ENCODE measurements at regions not wholly inside any gene's neighbourhood (a gene's known extent, or its start where the extent isn't known, plus 50 kb on each side); places are given as distances from the start of the nearest gene placed in this dataset.

DNA sequence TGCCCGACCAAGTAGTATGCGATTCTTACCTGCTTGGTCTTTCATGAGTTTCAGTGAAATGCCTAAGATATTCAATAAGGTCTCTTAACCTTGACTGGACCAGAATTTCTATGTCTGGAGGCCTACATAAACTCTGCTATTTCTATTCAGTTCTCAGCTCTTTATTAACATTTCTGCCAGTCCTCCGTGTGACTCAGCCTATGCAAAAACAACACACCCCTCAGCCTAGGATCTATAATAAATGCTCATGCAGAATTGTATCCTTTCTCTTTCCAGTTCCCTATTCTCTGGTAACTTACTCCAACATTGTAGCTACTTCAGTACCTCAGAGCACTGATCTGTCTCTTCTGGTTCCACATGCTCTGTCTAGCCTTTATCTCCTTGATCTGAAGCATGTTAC lies 1507.4 kb downstream of the CDH11 start:
- Histone ChIP-seq H3K4me2 (no peak overlapping the region), H3K4me1 (ENCODE audit: insufficient read depth) (no peaks in the 10 kb centered on the region), H3K27ac (peak overlapping the region; percentile 30), H3K27me3 (no peaks in the 10 kb centered on the region), H3K36me3 (replicated peaks; ENCODE audit: insufficient read depth, low read depth) (no peaks in the 10 kb centered on the region), H3K9me2 (replicated peaks; ENCODE audit: insufficient read depth) (no peaks in the 10 kb centered on the region), H3K79me2 (no peaks in the 10 kb centered on the region), H3K4me3 (no peak overlapping the region), H3K9me3 (ENCODE audit: low read depth) (no peaks in the 10 kb centered on the region), H2AFZ (no peak overlapping the region), H4K20me1 (ENCODE audit: insufficient read depth, poor library complexity, severe bottlenecking) (no peaks in the 10 kb centered on the region)
- no peak for DNase-seq (ENCODE audit: low spot score)
- TF ChIP-seq CTCF (IDR thresholded peaks at IDR 0.05; ENCODE audit: poor library complexity) (no peak), EZH2 (IDR thresholded peaks at IDR 0.05; ENCODE audit: borderline replicate concordance) (no peak), EZH2phosphoT487 (IDR thresholded peaks at IDR 0.05; ENCODE audit: low read depth, severe bottlenecking, unreplicated experiment) (no peak)
- 86% methylated on average over 3 of the region's 3 CpGs for WGBS (ENCODE audit: low lambda C conversion rate, missing lambda C conversion rate)

GRCh38 chr16:63613701-63614100 lies 1508.2 kb downstream of the CDH11 start:
- no peaks in the 10 kb centered on the region for H3K9me3 ChIP-seq (ENCODE audit: low read depth)
- WGBS (ENCODE audit: low lambda C conversion rate, missing lambda C conversion rate), result 23% methylated on average over 1 of the region's 1 CpG
- no peaks in the 10 kb centered on the region for H3K27me3 ChIP-seq
- H3K4me2 ChIP-seq, result no peak overlapping the region
- no peaks in the 10 kb centered on the region for H3K9me2 ChIP-seq (replicated peaks; ENCODE audit: insufficient read depth)
- peak; percentile 16 for DNase-seq (ENCODE audit: low spot score)
- H3K79me2 ChIP-seq, result no peaks in the 10 kb centered on the region
- H3K36me3 ChIP-seq (replicated peaks; ENCODE audit: insufficient read depth, low read depth), result no peaks in the 10 kb centered on the region
- H3K27ac ChIP-seq, result no peak overlapping the region
- H3K4me3 ChIP-seq, result no peak overlapping the region
- H3K4me1 ChIP-seq (ENCODE audit: insufficient read depth), result no peaks in the 10 kb centered on the region
- no peak overlapping the region for H2AFZ ChIP-seq
- no peak for TF ChIP-seq EZH2phosphoT487 (IDR thresholded peaks at IDR 0.05; ENCODE audit: low read depth, severe bottlenecking, unreplicated experiment)
- no peaks in the 10 kb centered on the region for H4K20me1 ChIP-seq (ENCODE audit: insufficient read depth, poor library complexity, severe bottlenecking)

- no peaks in the 10 kb centered on the region for H3K9me2 ChIP-seq (replicated peaks; ENCODE audit: insufficient read depth)
- H3K27me3 ChIP-seq, result no peaks in the 10 kb centered on the region
- no peaks in the 10 kb centered on the region for H3K9me3 ChIP-seq (ENCODE audit: low read depth)
- no peak overlapping the region for H3K27ac ChIP-seq
- H3K4me1 ChIP-seq (ENCODE audit: insufficient read depth), result no peaks in the 10 kb centered on the region
- H2AFZ ChIP-seq, result no peak overlapping the region
- no peak overlapping the region for H3K4me3 ChIP-seq
- TF ChIP-seq EZH2 (IDR thresholded peaks at IDR 0.05; ENCODE audit: borderline replicate concordance), result no peak
- no peak for TF ChIP-seq CTCF (IDR thresholded peaks at IDR 0.05; ENCODE audit: poor library complexity)
- TF ChIP-seq EZH2phosphoT487 (IDR thresholded peaks at IDR 0.05; ENCODE audit: low read depth, severe bottlenecking, unreplicated experiment), result no peak
- no peaks in the 10 kb centered on the region for H3K79me2 ChIP-seq
- no peaks in the 10 kb centered on the region for H4K20me1 ChIP-seq (ENCODE audit: insufficient read depth, poor library complexity, severe bottlenecking)
- no peak overlapping the region for H3K4me2 ChIP-seq
- 84% methylated on average over 4 of the region's 4 CpGs for WGBS (ENCODE audit: low lambda C conversion rate, missing lambda C conversion rate)
- no peaks in the 10 kb centered on the region for H3K36me3 ChIP-seq (replicated peaks; ENCODE audit: insufficient read depth, low read depth)
- no peak for DNase-seq (ENCODE audit: low spot score)
Observed at GRCh38 chr16:63612462-63613227, 1509.2 kb downstream of the CDH11 start.

DNA sequence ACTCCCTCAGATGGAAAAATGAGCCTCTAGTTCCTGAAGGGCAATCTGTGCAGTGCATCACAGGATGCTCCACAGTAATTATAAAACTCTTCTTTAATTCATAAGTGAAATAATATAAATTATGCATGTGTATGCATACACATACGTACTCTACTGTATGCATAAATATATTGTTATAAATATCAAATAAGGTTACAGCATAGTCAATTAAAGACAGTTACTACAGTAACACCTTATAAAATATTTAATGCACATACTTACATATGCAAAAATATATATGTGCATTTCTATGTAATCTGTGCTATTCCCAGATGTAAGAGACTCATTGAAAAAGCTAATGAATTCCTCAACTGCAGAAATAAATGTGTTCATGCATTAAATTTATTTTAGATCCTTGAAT lies 1515.1 kb downstream of the CDH11 start:
- Histone ChIP-seq H2AFZ (no peak overlapping the region), H3K4me3 (no peak overlapping the region), H3K9me3 (ENCODE audit: low read depth) (no peaks in the 10 kb centered on the region), H3K79me2 (no peaks in the 10 kb centered on the region), H3K4me1 (ENCODE audit: insufficient read depth) (no peaks in the 10 kb centered on the region), H3K36me3 (replicated peaks; ENCODE audit: insufficient read depth, low read depth) (no peaks in the 10 kb centered on the region), H3K4me2 (no peak overlapping the region), H4K20me1 (ENCODE audit: insufficient read depth, poor library complexity, severe bottlenecking) (no peaks in the 10 kb centered on the region), H3K9me2 (replicated peaks; ENCODE audit: insufficient read depth) (no peaks in the 10 kb centered on the region), H3K27ac (no peak overlapping the region), H3K27me3 (no peaks in the 10 kb centered on the region)
- DNase-seq (ENCODE audit: low spot score), result no peak
- WGBS (ENCODE audit: low lambda C conversion rate, missing lambda C conversion rate), result 82% methylated on average over 1 of the region's 1 CpG
- TF ChIP-seq EZH2 (IDR thresholded peaks at IDR 0.05; ENCODE audit: borderline replicate concordance) (no peak), EZH2phosphoT487 (IDR thresholded peaks at IDR 0.05; ENCODE audit: low read depth, severe bottlenecking, unreplicated experiment) (no peak), CTCF (IDR thresholded peaks at IDR 0.05; ENCODE audit: poor library complexity) (no peak)
